CD8-positive, alpha-beta memory T cell (primary cell): ENCODE measurements at regions not wholly inside any gene's neighbourhood (a gene's known extent, or its start where the extent isn't known, plus 50 kb on each side); places are given as distances from the start of the nearest gene placed in this dataset.
"Not testable (repeated sequence)": the region's sequence is repeated elsewhere in the genome, so short reads cannot be mapped to it uniquely, and the experiment has no call there.

Source experiments
- CTCF ChIA-PET: fragments of 350-600 bp; sonication (Branson Sonifier 250); formaldehyde crosslinking; loops from one replicate; lab custom pipeline; 2021; ENCODE audit warnings: antibody characterized with exemption; lab: Charles Lee
- POLR2A ChIA-PET: fragments of 350-600 bp; sonication (Branson Sonifier 250); formaldehyde crosslinking; loops from one replicate; lab custom pipeline; 2021; ENCODE audit warnings: antibody characterized with exemption; lab: Charles Lee
- DNase-seq, 5 donors: peaks; one replicate each; pipeline versions ENCODE4 v3.0.0 to v3.0.0-alpha.2; 2020 to 2022; ENCODE audit warnings: mixed read lengths in 1 of 5
- H3K27ac ChIP-seq: one replicate; pipeline ENCODE4 v1.7.0; 2013; ENCODE audit warnings: low read depth, mild to moderate bottlenecking, low read length, moderate library complexity
- H3K27me3 ChIP-seq: 2 replicates; pipeline ENCODE4 v1.7.0; 2013; ENCODE audit warnings: low read length, mild to moderate bottlenecking; ENCODE audit not compliant: insufficient read depth, poor library complexity, severe bottlenecking
- H3K36me3 ChIP-seq: 2 replicates; pipeline ENCODE4 v1.7.0; 2013; ENCODE audit warnings: mild to moderate bottlenecking, low read length, moderate library complexity; ENCODE audit not compliant: insufficient read depth
- H3K4me1 ChIP-seq: 2 replicates; pipeline ENCODE4 v1.7.0; 2013; ENCODE audit warnings: mild to moderate bottlenecking, low read length, moderate library complexity; ENCODE audit not compliant: insufficient read depth
- H3K4me3 ChIP-seq: 2 replicates; pipeline ENCODE4 v1.7.0; 2013; ENCODE audit warnings: mild to moderate bottlenecking, low read length
- H3K9me3 ChIP-seq: 2 replicates; pipeline ENCODE4 v1.7.0; 2013; ENCODE audit warnings: mild to moderate bottlenecking, low read length
- H3K27ac Mint-ChIP-seq, 8 donors: one replicate each; pipeline ENCODE4 v1.8.0; 2020 to 2021; ENCODE audit warnings: mixed read lengths in 8 of 8, mild to moderate bottlenecking in 6 of 8, inconsistent platforms in 3 of 8, moderate library complexity in 3 of 8
- H3K27me3 Mint-ChIP-seq, 2 donors: one replicate each; pipeline ENCODE4 v1.8.0; 2020 to 2021; ENCODE audit warnings: mixed read lengths in 2 of 2, mild to moderate bottlenecking in 1 of 2, moderate library complexity in 1 of 2
- H3K36me3 Mint-ChIP-seq, 3 donors: one replicate each; pipeline ENCODE4 v1.8.0; 2020 to 2021; ENCODE audit warnings: mixed read lengths in 3 of 3, inconsistent platforms in 1 of 3, mild to moderate bottlenecking in 1 of 3
- H3K4me1 Mint-ChIP-seq, 3 donors: one replicate each; pipeline ENCODE4 v1.8.0; 2020 to 2021; ENCODE audit warnings: mixed read lengths in 3 of 3, inconsistent platforms in 1 of 3, mild to moderate bottlenecking in 1 of 3
- H3K4me3 Mint-ChIP-seq, 7 donors: one replicate each; pipeline ENCODE4 v1.8.0; 2020 to 2021; ENCODE audit warnings: mixed read lengths in 7 of 7, mild to moderate bottlenecking in 6 of 7, moderate library complexity in 4 of 7, inconsistent platforms in 2 of 7
- H3K9me3 Mint-ChIP-seq, 5 donors: one replicate each; pipeline ENCODE4 v1.8.0; 2020 to 2022; ENCODE audit warnings: mixed read lengths in 5 of 5, mild to moderate bottlenecking in 3 of 5, moderate library complexity in 2 of 5, inconsistent platforms in 1 of 5

DNA sequence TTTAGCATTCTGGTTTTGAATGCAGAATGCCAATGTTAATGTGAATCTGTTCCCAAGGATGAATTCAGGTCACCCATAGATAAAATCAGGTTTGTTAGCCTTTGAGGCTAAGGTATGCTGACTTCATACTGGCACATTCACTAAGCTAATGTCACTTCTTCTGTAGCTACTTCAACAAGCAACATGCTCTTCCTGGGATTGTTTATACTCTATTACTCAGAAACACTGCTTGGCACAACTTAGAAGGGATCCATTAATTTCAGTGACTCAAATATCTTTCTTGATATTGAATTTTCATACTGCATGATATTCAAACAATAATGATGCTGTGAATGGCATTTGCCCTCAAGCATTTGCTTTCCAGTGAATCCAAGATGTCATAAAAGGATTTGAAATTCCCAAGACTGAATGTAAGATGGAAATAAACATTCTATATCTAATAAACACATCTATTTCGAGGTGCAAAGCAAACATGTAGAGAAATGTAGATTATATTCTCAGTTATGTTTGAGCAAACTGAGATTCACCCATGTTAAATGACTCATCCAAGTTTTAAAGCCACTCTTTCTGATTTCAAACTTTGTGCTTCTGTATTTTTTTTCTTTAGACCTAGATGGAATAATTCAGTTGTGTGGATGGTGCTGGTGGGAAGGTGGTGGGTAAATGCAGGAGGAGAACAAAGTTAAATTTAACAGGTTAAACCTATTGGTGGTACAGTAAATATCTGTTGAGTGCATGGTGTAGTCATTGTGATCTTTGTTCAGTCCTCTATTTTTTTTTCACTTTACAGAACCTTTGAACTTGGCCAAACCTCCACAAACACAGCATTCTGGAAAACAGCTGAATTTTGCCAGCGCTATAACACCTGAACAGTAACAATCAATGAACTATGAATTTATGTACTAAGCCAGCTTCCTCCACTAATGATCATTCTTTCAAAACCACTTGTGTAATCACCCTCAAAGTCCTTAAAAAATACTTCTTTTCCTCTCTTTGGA, 162.1 kb upstream of the XIRP2 start:
- ChIA-PET CTCF (no interaction called here), POLR2A (no interaction called here)
- no peaks in the 10 kb centered on the region for H3K4me1 ChIP-seq
- H3K36me3 ChIP-seq = no peaks in the 10 kb centered on the region
- Mint-ChIP-seq H3K36me3 (no peaks in the 10 kb centered on the region), H3K27ac (no peak overlapping the region), H3K4me3 (no peak overlapping the region), H3K27me3 (no peaks in the 10 kb centered on the region), H3K9me3 (peaks cover 4 to 30% (median 7%) of the 10 kb centered on the region in 5 donors), H3K4me1 (no peaks in the 10 kb centered on the region)
- no peaks in the 10 kb centered on the region for H3K9me3 ChIP-seq
- no peak overlapping the region for H3K27ac ChIP-seq
- H3K27me3 ChIP-seq = no peaks in the 10 kb centered on the region
- H3K4me3 ChIP-seq = no peak overlapping the region
- no peak for DNase-seq

DNA sequence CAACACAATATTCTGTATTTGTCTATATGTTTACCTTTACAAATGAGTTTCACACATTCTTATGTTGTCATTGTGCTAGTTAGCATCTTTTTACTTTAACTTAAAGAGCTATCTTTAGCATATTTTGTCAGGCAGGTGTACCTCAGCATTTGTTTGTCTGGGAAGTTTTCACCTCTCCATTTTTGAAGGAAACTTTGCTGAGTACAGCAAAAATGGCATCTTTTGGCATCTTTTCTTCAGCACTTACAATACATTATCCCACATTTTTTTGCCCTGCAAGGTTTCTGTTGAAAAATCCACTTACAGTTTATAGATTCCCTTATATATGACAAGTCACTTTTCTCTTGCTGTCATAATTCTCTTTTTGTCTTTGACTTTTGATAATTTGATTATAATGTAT, 171.3 kb upstream of the XIRP2 start:
- H3K36me3 ChIP-seq = no peaks in the 10 kb centered on the region
- Mint-ChIP-seq H3K27me3 (peaks cover 0 to 1% of the 10 kb centered on the region in 2 donors), H3K36me3 (no peaks in the 10 kb centered on the region), H3K27ac (no peak overlapping the region), H3K9me3 (peaks cover 0 to 10% (median 4%) of the 10 kb centered on the region in 5 donors), H3K4me1 (no peaks in the 10 kb centered on the region), H3K4me3 (no peak overlapping the region)
- no peak overlapping the region for H3K27ac ChIP-seq
- H3K4me1 ChIP-seq = no peaks in the 10 kb centered on the region
- POLR2A ChIA-PET = no interaction called here
- no peak for DNase-seq
- no peak overlapping the region for H3K4me3 ChIP-seq
- no peaks in the 10 kb centered on the region for H3K9me3 ChIP-seq
- CTCF ChIA-PET = no interaction called here
- H3K27me3 ChIP-seq = no peaks in the 10 kb centered on the region

DNA sequence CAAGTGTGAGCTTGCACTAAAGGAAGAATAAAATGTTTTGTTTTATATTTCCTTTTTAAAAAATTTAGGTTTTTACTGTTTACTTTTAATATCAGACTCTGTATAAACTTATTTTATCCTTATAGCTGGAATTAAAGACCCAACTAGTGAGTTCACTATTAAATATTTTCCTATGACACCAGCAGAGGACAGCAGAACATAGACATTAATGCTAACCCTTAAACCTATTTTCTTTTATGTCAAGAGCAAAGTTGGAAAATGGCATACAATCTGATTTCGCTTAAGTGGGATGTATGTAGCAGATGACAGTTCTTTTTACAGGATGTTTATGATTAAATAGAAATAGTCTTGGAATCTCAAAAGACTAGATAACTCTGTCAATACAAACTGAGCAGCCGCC, 188.2 kb upstream of the XIRP2 start:
- Mint-ChIP-seq H3K9me3 (peaks cover 0 to 6% (median 0%) of the 10 kb centered on the region in 5 donors), H3K4me3 (no peak overlapping the region), H3K27me3 (no peaks in the 10 kb centered on the region), H3K27ac (no peak overlapping the region), H3K36me3 (no peaks in the 10 kb centered on the region), H3K4me1 (no peaks in the 10 kb centered on the region)
- no peak overlapping the region for H3K4me3 ChIP-seq
- no peaks in the 10 kb centered on the region for H3K9me3 ChIP-seq
- no peaks in the 10 kb centered on the region for H3K36me3 ChIP-seq
- H3K4me1 ChIP-seq = no peaks in the 10 kb centered on the region
- ChIA-PET CTCF (no interaction called here), POLR2A (no interaction called here)
- no peaks in the 10 kb centered on the region for H3K27me3 ChIP-seq
- no peak for DNase-seq
- H3K27ac ChIP-seq = no peak overlapping the region

DNA sequence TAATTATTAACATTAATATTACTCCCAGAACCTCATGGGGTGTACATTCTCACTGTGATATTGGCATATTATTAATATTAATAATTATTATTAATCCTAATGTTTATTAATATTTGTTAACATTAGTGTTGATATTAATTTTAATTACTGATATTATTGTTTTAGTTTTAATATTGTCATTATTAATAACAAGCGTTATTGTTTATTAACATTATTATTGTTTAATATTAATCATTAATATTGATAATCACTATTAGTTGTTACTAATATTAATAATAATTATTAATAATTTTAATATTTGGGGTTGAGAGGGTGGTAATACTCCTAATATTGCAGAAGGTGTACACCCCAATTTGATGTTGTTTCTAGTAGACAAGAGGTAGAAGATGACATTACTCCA, 193.1 kb upstream of the XIRP2 start:
- no peak overlapping the region for H3K27ac Mint-ChIP-seq

DNA sequence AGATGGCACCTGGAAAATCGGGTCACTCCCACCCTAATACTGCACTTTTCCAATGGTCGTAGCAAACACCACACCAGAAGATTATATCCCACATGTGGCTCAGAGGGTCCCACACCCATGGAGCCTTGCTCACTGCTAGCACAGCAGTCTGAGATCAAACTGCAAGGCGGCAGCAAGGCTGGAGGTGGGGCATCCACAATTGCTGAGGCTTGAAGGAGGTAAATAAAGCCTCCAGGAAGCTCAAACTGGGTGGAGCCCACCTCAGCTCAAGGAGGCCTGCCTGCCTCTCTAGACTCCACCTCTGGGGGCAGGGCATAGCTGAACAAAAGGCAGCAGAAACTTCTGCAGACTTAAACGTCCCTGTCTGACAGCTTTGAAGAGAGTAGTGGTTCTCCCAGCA, 192.0 kb upstream of the SCN7A start:
- H3K27ac Mint-ChIP-seq, DNase-seq, H3K4me3 ChIP-seq, H3K36me3 Mint-ChIP-seq, H3K27me3 Mint-ChIP-seq, H3K4me1 Mint-ChIP-seq, H3K36me3 ChIP-seq, H3K4me3 Mint-ChIP-seq, H3K27ac ChIP-seq, H3K4me1 ChIP-seq, POLR2A ChIA-PET, CTCF ChIA-PET, H3K27me3 ChIP-seq, H3K9me3 ChIP-seq: not testable (repeated sequence)
- peaks cover 3 to 19% (median 8%) of the 10 kb centered on the region in 5 donors for H3K9me3 Mint-ChIP-seq

More for the DNA sequence above, 193.1 kb upstream of the XIRP2 start:
- no peaks in the 10 kb centered on the region for H3K9me3 ChIP-seq
- POLR2A ChIA-PET = no interaction called here
- no peaks in the 10 kb centered on the region for H3K4me1 ChIP-seq
- H3K27ac ChIP-seq = no peak overlapping the region
- Mint-ChIP-seq H3K4me3 (no peak overlapping the region), H3K9me3 (peaks cover 0 to 13% (median 7%) of the 10 kb centered on the region in 5 donors), H3K36me3 (no peaks in the 10 kb centered on the region), H3K4me1 (no peaks in the 10 kb centered on the region), H3K27me3 (no peaks in the 10 kb centered on the region)
- H3K36me3 ChIP-seq = no peaks in the 10 kb centered on the region
- no peak for DNase-seq
- CTCF ChIA-PET = no interaction called here
- H3K4me3 ChIP-seq = no peak overlapping the region
- H3K27me3 ChIP-seq = no peaks in the 10 kb centered on the region

DNA sequence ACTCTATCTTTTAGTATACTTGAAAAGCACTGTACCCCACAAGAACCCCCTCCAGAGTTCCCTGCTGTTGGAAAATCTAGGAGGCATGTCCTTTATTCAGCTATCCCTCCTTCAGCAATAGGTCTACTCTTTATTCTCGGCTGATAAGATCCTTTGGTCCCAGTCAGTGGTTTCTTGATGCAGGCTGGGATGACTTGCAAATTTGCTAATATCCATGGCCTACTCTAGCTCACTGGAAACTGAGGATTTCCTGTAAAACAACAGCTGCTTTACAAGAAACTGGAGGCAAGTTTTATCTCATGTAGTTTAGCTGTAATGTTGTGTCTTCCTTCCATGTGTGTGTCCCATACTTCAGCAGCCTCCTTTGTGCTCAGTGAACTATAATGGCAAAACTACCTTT, 183.9 kb upstream of the SCN7A start:
- POLR2A ChIA-PET = no interaction called here
- Histone ChIP-seq H3K9me3 (no peaks in the 10 kb centered on the region), H3K4me1 (no peaks in the 10 kb centered on the region), H3K27me3 (no peaks in the 10 kb centered on the region), H3K4me3 (no peak overlapping the region), H3K27ac (no peak overlapping the region), H3K36me3 (no peaks in the 10 kb centered on the region)
- Mint-ChIP-seq H3K27me3 (no peaks in the 10 kb centered on the region), H3K4me1 (no peaks in the 10 kb centered on the region), H3K9me3 (peaks cover 0 to 13% (median 3%) of the 10 kb centered on the region in 5 donors), H3K36me3 (no peaks in the 10 kb centered on the region), H3K4me3 (no peak overlapping the region), H3K27ac (no peak overlapping the region)
- no peak for DNase-seq
- CTCF ChIA-PET = interaction anchor here (0.5 kb wide), 1 partner anchor 377 kb away, joined by 4 read pairs; no protein-coding TSS in a partner anchor

DNA sequence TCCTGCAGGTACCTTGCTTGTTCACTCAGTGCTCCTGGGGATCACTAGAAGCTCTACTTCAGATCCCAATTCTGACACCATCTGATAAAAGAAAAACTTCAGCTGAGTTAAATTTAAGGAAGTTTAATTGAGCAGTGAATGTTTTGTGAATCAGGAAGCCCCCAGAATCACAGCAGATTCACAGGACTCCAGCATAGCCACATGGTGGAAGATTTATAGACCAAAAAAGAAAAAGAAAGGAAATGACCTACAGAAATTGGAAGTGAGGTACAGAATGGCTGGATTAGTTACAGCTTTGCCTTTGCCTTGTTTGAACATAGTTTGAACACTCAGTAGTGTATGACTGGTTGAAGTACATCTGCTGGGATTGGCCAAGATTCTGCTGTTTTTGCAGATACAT, 182.7 kb upstream of the SCN7A start:
- Mint-ChIP-seq H3K4me1 (no peaks in the 10 kb centered on the region), H3K9me3 (peaks cover 0 to 10% (median 2%) of the 10 kb centered on the region in 5 donors), H3K27ac (no peak overlapping the region), H3K36me3 (no peaks in the 10 kb centered on the region), H3K27me3 (no peaks in the 10 kb centered on the region), H3K4me3 (no peak overlapping the region)
- DNase-seq = no peak
- Histone ChIP-seq H3K4me1 (no peaks in the 10 kb centered on the region), H3K36me3 (no peaks in the 10 kb centered on the region), H3K27me3 (no peaks in the 10 kb centered on the region), H3K9me3 (no peaks in the 10 kb centered on the region), H3K27ac (no peak overlapping the region), H3K4me3 (no peak overlapping the region)
- CTCF ChIA-PET = no interaction called here
- POLR2A ChIA-PET = no interaction called here

DNA sequence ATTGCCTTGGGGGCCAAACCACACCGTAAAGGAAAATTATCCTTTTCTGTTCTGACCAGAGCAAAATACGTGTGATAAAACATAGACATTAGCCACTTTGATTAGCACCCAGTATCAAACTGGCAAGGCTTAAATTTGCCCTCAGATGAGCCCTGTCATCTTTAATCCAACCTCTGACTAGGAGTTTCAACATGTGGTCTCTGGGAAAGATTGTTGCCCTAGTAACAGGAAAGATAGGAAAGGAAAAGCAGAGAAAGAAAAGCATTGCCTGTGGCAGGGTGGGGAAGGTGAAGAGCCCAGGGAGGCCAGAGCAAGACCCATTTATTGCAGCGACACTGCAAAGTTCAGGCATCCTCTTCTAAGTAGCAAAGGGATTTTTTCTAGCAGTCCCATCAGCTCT, 181.5 kb upstream of the SCN7A start:
- ChIA-PET POLR2A (no interaction called here), CTCF (no interaction called here)
- no peak overlapping the region for H3K4me3 ChIP-seq
- no peaks in the 10 kb centered on the region for H3K9me3 ChIP-seq
- Mint-ChIP-seq H3K36me3 (no peaks in the 10 kb centered on the region), H3K4me3 (no peak overlapping the region), H3K27me3 (no peaks in the 10 kb centered on the region), H3K4me1 (no peaks in the 10 kb centered on the region), H3K9me3 (peaks cover 0 to 13% (median 2%) of the 10 kb centered on the region in 5 donors), H3K27ac (no peak overlapping the region)
- no peaks in the 10 kb centered on the region for H3K27me3 ChIP-seq
- no peaks in the 10 kb centered on the region for H3K4me1 ChIP-seq
- no peak for DNase-seq
- no peak overlapping the region for H3K27ac ChIP-seq
- H3K36me3 ChIP-seq = no peaks in the 10 kb centered on the region
